Right lobe of liver (tissue), 4 donors: ENCODE measurements at regions not wholly inside any gene's neighbourhood (a gene's known extent, or its start where the extent isn't known, plus 50 kb on each side); places are given as distances from the start of the nearest gene placed in this dataset.

Experiments used
- CTCF ChIP-seq, 4 donors: fragments of 200-600 bp in 3 of 4; fragments of 450-650 bp in 1 of 4; IDR thresholded peaks; one replicate each; pipeline versions ENCODE4 v1.5.1 to v1.8.0; 2016 to 2022; ENCODE audit warnings: antibody characterized with exemption in 4 of 4, mild to moderate bottlenecking in 2 of 4
- POLR2A ChIP-seq: fragments of 450-650 bp; IDR thresholded peaks from one replicate; pipeline ENCODE4 v1.6.1; 2017; ENCODE audit warnings: antibody characterized with exemption, mild to moderate bottlenecking
- donor health status: DM: no; HTN: no; CAD: no.
- donor health status: DM: no; HTN: no; CAD: no.
- donor health status: DM: no; HTN: yes; CAD: no.

GRCh38 chr2:195138435-195138834 is 518.6 kb upstream of the SLC39A10 start:
- TF ChIP-seq CTCF (IDR thresholded peaks at IDR 0.05) = no peak
- no peak for TF ChIP-seq POLR2A
